Uterus (tissue), 3 donors: ENCODE measurements at regions not wholly inside any gene's neighbourhood (a gene's known extent, or its start where the extent isn't known, plus 50 kb on each side); places are given as distances from the start of the nearest gene placed in this dataset.
"Not testable (repeated sequence)": the region's sequence is repeated elsewhere in the genome, so short reads cannot be mapped to it uniquely, and the experiment has no call there.

ENCODE experiments used
- DNase-seq, 2 donors: peaks; one replicate each; pipeline ENCODE4 v3.0.0-alpha.2; 2019 to 2020
- H3K27ac ChIP-seq, 2 donors: fragments of 200-600 bp; sonication (generic); 1 replicate in 1 of 2; 2 replicates in 1 of 2; pipeline ENCODE4 v1.5.1; 2016 to 2018
- H3K27me3 ChIP-seq, 2 donors: fragments of 200-600 bp; sonication (generic); one replicate each; pipeline ENCODE4 v1.5.1; 2018 to 2019; ENCODE audit warnings: control low read depth in 1 of 2
- H3K36me3 ChIP-seq, 2 donors: fragments of 200-600 bp; sonication (generic); one replicate each; pipeline ENCODE4 v1.5.1; 2019; ENCODE audit warnings: control low read depth in 1 of 2
- H3K4me1 ChIP-seq, 2 donors: fragments of 200-600 bp; sonication (generic); one replicate each; pipeline ENCODE4 v1.5.1; 2018 to 2019; ENCODE audit warnings: control low read depth in 1 of 2
- H3K4me3 ChIP-seq, 2 donors: fragments of 200-600 bp; sonication (generic); 1 replicate in 1 of 2; 2 replicates in 1 of 2; pipeline ENCODE4 v1.5.1; 2018 to 2019; ENCODE audit warnings: mild to moderate bottlenecking in 1 of 2
- H3K9me3 ChIP-seq, 2 donors: fragments of 200-600 bp; sonication (generic); one replicate each; pipeline ENCODE4 v1.5.1; 2019; ENCODE audit warnings: control low read depth in 1 of 2
- POLR2A ChIP-seq, 2 donors: fragments of 450-650 bp; IDR thresholded peaks; one replicate each; pipeline ENCODE4 v1.6.1; 2016; ENCODE audit warnings: antibody characterized with exemption in 2 of 2, mild to moderate bottlenecking in 1 of 2, moderate library complexity in 1 of 2
- intact Hi-C: fragments of 100-400 bp; cut with DNase I; formaldehyde crosslinking; loops from one replicate; pipeline ENCODE4 v1.15.1; 2023; ENCODE audit warnings: low total_unique reads
- TF ChIP-seq, protein P1 (sequence below), 4 experiments: fragments of 200-600 bp in 2 of 4; fragments of 450-650 bp in 2 of 4; sonication (generic) in 2 of 4; IDR thresholded peaks; one replicate each; pipeline ENCODE4 v1.5.1; 2016 to 2019; ENCODE audit warnings: antibody characterized with exemption in 4 of 4, mild to moderate bottlenecking in 2 of 4, moderate library complexity in 1 of 4
- donor health status: DM: yes; HTN: yes; CAD: no.

DNA sequence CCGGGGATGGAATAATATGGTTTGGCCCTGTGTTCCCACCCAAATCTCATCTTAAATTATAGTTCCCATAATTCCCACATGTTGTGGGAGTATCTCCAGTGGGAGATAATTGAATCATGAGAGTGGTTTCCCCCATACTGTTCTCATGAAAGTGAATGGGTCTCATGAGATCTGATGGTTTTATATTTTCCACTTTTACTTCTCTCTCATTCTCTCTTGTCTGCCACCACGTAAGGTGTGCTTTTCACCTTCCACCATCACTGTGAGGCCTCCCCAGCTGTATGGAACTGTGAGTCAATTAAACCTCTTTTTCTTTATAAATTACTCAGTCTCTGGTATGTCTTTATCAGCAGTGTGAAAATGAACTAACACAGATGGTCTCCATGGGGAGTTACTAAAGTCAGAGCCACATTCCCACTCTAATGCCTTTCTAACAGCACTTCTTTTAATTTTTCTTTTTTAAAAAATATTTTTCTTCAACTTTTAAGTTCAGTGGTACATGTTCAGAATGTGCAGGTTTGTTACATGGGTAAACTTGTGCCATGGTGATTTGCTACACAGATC, 306.6 kb downstream of the DTHD1 start:
- no peaks in the 10 kb centered on the region for H3K9me3 ChIP-seq
- TF ChIP-seq, protein P1, sequence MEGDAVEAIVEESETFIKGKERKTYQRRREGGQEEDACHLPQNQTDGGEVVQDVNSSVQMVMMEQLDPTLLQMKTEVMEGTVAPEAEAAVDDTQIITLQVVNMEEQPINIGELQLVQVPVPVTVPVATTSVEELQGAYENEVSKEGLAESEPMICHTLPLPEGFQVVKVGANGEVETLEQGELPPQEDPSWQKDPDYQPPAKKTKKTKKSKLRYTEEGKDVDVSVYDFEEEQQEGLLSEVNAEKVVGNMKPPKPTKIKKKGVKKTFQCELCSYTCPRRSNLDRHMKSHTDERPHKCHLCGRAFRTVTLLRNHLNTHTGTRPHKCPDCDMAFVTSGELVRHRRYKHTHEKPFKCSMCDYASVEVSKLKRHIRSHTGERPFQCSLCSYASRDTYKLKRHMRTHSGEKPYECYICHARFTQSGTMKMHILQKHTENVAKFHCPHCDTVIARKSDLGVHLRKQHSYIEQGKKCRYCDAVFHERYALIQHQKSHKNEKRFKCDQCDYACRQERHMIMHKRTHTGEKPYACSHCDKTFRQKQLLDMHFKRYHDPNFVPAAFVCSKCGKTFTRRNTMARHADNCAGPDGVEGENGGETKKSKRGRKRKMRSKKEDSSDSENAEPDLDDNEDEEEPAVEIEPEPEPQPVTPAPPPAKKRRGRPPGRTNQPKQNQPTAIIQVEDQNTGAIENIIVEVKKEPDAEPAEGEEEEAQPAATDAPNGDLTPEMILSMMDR (IDR thresholded peaks at IDR 0.05): no peak
- TF ChIP-seq POLR2A (IDR thresholded peaks at IDR 0.05): no peak
- intact Hi-C loops: no loop called here

DNA sequence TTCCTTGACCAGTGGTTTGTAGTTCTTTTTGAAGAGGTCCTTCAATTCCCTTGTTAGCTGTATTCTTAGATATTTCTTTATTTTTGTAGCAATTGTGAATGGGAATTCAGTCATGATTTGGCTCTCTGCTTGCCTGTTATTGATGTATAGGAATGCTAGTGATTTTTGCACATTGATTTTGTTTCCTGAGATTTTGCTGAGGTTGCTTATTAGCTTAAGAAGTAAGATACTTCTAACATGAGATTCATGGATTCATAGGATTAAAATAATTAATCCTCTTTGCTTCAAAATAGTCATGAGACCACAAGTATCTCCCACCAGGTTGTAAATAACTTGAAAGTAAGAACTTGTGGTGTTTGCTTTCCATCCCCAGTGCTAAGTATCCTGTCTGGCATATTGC, 308.9 kb downstream of the DTHD1 start:
- intact Hi-C loops: no loop called here
- Histone ChIP-seq H3K9me3 (no peaks in the 10 kb centered on the region), H3K4me3 (no peak overlapping the region), H3K4me1 (no peaks in the 10 kb centered on the region), H3K27ac (no peak overlapping the region), H3K27me3 (no peaks in the 10 kb centered on the region), H3K36me3 (no peaks in the 10 kb centered on the region)
- TF ChIP-seq POLR2A (IDR thresholded peaks at IDR 0.05): no peak
- TF ChIP-seq, protein P1 (IDR thresholded peaks at IDR 0.05): no peak
- no peak for DNase-seq

More for the DNA sequence above, 306.6 kb downstream of the DTHD1 start:
- no peak overlapping the region for H3K27ac ChIP-seq
- DNase-seq: no peak
- no peaks in the 10 kb centered on the region for H3K36me3 ChIP-seq
- H3K27me3 ChIP-seq: no peaks in the 10 kb centered on the region
- H3K4me1 ChIP-seq: no peaks in the 10 kb centered on the region
- no peak overlapping the region for H3K4me3 ChIP-seq

DNA sequence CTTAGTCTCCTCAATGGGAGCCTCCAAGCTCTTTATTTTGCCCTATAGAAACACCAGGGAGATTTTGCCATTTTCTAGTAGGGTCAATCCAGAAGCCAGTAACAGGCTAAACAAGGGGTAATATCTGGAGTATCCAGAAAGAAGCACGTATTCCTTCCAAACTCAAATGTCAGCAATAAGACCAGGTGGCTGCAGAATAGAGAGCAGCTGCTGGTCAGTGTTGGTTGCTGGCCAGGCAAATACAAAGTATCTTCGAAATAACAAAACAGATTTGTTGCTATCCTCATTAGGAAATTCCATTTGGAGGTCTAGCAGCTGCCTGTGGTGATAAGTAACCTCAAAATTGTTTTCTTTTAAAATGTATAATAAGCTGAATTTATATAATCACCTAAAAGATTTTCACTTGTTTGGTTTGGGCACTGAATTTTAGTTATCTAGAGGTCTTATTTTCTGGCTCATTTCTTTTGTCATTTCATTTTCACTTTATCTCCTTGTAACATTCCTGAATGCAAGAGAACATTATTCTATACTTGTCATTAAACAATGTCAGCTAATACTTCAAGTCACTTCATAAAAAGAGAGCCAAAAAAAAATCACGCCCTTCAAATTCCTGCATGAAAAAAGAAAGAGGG, 320.6 kb downstream of the DTHD1 start:
- intact Hi-C loops: no loop called here
- TF ChIP-seq POLR2A (IDR thresholded peaks at IDR 0.05): no peak
- TF ChIP-seq, protein P1 (IDR thresholded peaks at IDR 0.05): no peak
- Histone ChIP-seq H3K27ac (no peak overlapping the region), H3K4me3 (no peak overlapping the region), H3K9me3 (no peaks in the 10 kb centered on the region), H3K4me1 (no peaks in the 10 kb centered on the region), H3K27me3 (no peaks in the 10 kb centered on the region), H3K36me3 (peaks cover 0 to 4% of the 10 kb centered on the region in 2 donors)
- DNase-seq: no peak

DNA sequence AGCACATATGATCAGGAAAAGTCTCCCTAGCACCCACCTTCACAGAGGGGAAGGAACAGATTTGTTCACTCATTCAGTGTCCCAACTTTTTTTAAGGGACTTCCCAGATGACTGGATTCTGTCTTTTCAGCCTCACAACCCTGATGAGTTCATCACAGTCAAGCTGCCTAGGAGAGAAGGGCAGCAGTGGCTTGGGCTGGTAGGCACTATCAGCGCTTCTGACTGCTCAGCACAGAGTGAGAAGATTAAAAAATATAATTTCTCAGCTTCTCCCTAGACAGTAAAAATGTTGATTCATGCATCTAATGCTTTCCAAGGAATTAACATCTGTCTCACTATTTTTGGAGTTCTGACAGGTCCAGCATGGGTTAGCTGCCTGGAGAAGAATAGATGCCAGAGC, 328.2 kb downstream of the DTHD1 start:
- TF ChIP-seq, protein P1 (IDR thresholded peaks at IDR 0.05): no peak
- no peak for TF ChIP-seq POLR2A (IDR thresholded peaks at IDR 0.05)
- Histone ChIP-seq H3K27me3 (no peaks in the 10 kb centered on the region), H3K4me3 (no peak overlapping the region), H3K27ac (no peak overlapping the region), H3K36me3 (peaks cover 0 to 4% of the 10 kb centered on the region in 2 donors), H3K4me1 (no peaks in the 10 kb centered on the region), H3K9me3 (peaks cover 0 to 5% of the 10 kb centered on the region in 2 donors)
- DNase-seq: no peak
- intact Hi-C loops: no loop called here

DNA sequence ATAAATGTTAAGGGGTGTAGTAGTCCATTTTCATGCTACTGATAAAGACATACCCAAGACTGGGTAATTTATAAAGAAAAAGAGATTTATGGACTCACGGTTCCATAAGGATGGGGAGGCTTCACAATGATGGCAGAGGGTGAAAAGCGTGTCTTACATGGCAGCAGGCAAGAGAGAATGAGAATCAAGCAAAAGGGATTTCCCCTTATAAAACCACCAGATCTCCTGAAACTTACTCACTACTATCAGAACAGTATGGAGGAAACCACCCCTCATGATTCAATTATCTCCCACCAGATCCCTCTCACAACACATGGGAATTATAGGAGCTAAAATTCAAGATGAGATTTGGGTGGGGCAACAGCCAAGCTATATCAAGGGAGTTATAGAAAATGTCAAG, 329.2 kb downstream of the DTHD1 start:
- Histone ChIP-seq H3K4me1 (no peaks in the 10 kb centered on the region), H3K9me3 (peaks cover 0 to 5% of the 10 kb centered on the region in 2 donors), H3K36me3 (peaks cover 0 to 4% of the 10 kb centered on the region in 2 donors), H3K27me3 (no peaks in the 10 kb centered on the region), H3K27ac (no peak overlapping the region), H3K4me3 (no peak overlapping the region)
- no peak for DNase-seq
- intact Hi-C loops: no loop called here
- TF ChIP-seq, protein P1 (IDR thresholded peaks at IDR 0.05): no peak
- TF ChIP-seq POLR2A (IDR thresholded peaks at IDR 0.05): no peak

DNA sequence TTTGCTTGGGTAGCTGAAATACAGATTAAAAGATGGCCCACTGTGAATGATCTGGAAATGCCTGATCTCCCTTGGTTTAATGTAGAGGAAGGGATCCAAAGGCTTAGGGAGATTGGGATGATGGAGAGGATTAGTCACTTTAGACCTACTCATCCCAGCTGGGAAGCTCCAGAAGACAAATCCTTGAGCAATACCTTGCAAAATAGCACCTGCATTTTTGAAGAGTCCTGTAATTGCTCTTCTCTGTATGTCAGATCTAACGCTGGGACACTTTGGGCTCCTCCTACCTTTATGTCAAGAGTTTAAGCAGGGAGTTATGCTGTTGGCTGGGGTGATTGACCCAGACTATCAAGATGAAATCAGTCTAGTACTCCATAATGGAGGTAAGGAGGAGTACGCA, 331.7 kb downstream of the DTHD1 start:
- intact Hi-C loops, H3K4me3 ChIP-seq, H3K36me3 ChIP-seq, DNase-seq, H3K27ac ChIP-seq, H3K4me1 ChIP-seq, H3K27me3 ChIP-seq, H3K9me3 ChIP-seq: not testable (repeated sequence)
